RWPE1 (cell line): ENCODE measurements at regions not wholly inside any gene's neighbourhood (a gene's known extent, or its start where the extent isn't known, plus 50 kb on each side); places are given as distances from the start of the nearest gene placed in this dataset.

Experiments used
- CTCF ChIA-PET: fragments of 350-600 bp; sonication (Branson Sonifier 250); formaldehyde crosslinking; extraction: SDS; loops from one replicate; lab custom pipeline; 2021; lab: Yijun Ruan, JAX
- POLR2A ChIA-PET: fragments of 400-600 bp; formaldehyde crosslinking; extraction: SDS; loops from one replicate; lab custom pipeline; 2020; ENCODE audit warnings: antibody characterized with exemption; ENCODE audit not compliant: low non-redundant PET; lab: Yijun Ruan, JAX
- DNase-seq: peaks from one replicate; pipeline ENCODE4 v3.0.0; 2012; ENCODE audit warnings: low spot score
- H3K27ac ChIP-seq: fragments of 450-650 bp; 2 replicates; pipeline ENCODE4 v1.5.1; 2017
- CTCF ChIP-seq: fragments of 450-650 bp; conservative IDR thresholded peaks from 2 replicates; pipeline ENCODE4 v1.5.1; 2017; ENCODE audit warnings: low read depth, mild to moderate bottlenecking

DNA sequence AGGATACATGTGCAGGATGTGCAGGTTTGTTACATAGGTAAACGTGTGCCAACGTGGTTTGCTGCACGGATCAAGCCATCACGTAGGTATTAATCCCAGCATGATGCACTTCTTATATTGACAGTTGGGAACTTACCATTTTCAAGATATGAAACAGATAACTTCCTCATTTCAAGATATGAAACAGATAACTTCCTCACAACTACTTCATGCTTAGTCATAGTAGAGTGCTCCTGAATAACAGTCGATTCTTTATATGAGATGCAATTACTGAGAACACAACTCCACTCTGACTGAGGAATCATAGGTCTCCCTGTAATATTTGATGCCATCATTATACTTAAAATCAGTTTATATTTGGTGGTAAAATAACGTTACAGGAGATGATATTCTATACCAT, 1124.3 kb downstream of the AMY1C start:
- TF ChIP-seq CTCF: no peak
- ChIA-PET CTCF (no interaction called here), POLR2A (no interaction called here)
- no peak for DNase-seq
- no peak overlapping the region for H3K27ac ChIP-seq

DNA sequence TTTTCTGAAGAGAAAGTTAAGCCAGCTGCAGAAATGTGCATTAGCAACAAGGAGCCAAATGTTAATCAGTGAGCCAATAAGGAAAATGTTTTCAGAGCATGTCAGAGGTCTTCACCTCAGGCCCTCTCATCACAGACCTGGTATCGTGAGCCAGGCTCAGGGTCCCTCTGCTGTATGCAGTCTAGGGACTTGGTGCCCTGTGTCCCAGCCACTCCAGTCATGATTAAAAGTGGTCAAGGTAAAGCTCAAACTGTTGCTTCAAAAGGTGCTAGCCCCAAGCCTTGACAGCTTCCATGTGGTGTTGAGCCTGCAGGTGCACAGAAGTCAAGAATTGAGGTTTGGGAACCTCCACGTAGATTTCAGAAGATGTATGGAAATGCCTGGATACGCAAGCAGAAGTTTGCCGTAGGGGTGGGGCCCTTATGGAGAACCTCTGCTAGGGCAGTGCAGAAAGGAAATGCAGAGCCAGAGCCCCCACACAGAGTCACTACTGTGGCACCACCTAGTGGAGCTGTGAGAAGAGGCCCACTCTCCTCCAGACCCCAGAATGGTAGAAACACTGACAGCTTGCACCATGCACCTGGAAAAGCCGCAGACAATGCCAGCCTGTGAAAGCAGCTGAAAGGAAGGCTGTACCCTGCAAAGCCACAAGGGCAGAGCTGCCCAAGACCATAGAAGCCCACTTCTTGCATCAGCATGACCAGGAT, 1128.7 kb downstream of the AMY1C start:
- H3K27ac ChIP-seq: no peak overlapping the region
- ChIA-PET CTCF (no interaction called here), POLR2A (no interaction called here)
- DNase-seq: no peak
- no peak for TF ChIP-seq CTCF

DNA sequence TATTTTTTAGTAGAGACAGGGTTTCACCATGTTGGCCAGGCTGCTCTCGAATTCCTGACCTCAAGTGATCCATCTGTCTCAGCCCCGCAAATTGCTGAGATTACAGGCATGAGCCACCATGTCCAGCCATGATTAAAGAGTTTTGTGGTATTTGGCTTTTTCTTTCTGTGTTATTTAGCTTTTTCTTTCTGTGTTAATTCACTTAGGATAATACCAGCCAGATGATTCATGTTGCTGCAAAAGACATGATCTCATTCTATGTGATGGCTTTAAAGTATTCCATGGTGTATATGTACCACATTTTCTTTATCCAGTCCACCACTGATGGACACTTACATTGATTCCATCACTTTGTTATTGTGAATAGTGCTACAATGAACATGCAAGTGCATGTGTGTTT, 1135.2 kb downstream of the AMY1C start:
- ChIA-PET CTCF (no interaction called here), POLR2A (no interaction called here)
- no peak overlapping the region for H3K27ac ChIP-seq
- no peak for TF ChIP-seq CTCF
- DNase-seq: no peak

GRCh38 chr1:104905322-104905721, 1155.6 kb downstream of the AMY1C start:
- no peak for TF ChIP-seq CTCF
- POLR2A ChIA-PET: no interaction called here
- CTCF ChIA-PET: no interaction called here

DNA sequence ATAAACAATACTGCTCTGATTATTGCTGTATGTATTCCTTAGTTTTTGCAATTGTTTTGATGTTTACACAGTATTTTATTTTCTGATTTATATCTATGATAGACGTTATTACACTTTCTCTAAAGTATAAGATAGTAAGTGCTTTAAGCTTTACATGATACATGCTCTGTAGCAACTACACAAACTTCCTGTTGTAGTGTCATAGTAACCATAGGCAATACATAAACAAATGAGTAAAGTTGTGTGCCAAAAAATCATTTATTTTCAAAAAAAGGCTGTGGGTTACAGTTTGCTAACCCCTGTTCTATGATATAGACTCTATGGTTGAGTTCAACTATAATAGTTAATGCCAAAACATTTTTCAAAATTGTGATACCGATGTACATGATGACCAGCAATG, 1156.4 kb downstream of the AMY1C start:
- CTCF ChIA-PET: no interaction called here
- H3K27ac ChIP-seq: no peak overlapping the region
- no peak for DNase-seq
- POLR2A ChIA-PET: no interaction called here
- TF ChIP-seq CTCF: no peak

More at GRCh38 chr1:104905322-104905721, 1155.6 kb downstream of the AMY1C start:
- H3K27ac ChIP-seq: no peak overlapping the region
- DNase-seq: no peak

- no peak for TF ChIP-seq CTCF
- no peak for DNase-seq
- CTCF ChIA-PET: no interaction called here
- POLR2A ChIA-PET: no interaction called here
- H3K27ac ChIP-seq: no peak overlapping the region
These were observed 1169.5 kb downstream of the AMY1C start for GRCh38 chr1:104919188-104919587.

DNA sequence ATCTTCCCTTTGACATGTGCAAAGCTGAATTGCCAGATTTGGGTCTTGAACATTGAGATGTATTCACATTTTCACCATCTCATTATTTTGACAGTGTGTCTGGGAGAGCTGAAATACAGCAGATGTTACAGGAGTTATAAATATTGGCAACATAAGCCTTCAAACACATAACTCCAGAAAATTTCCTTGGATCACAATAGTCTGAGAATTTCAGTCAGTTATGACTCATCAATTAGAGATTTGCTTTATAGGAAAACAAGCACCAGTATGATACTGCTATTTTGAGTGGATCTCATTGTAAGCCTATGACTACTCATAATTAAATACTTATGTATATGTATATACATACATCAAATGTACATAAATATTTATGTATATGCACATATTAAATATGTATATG, 1171.8 kb downstream of the AMY1C start:
- no peak for TF ChIP-seq CTCF
- ChIA-PET POLR2A (no interaction called here), CTCF (no interaction called here)
- DNase-seq: peak; percentile 12
- H3K27ac ChIP-seq: no peak overlapping the region
